DMS153 treated with DMSO at 0.1 percent for 48 hours (cell line): ENCODE measurements at regions not wholly inside any gene's neighbourhood (a gene's known extent, or its start where the extent isn't known, plus 50 kb on each side); places are given as distances from the start of the nearest gene placed in this dataset.
"Not testable (repeated sequence)": the region's sequence is repeated elsewhere in the genome, so short reads cannot be mapped to it uniquely, and the experiment has no call there.

Source experiments
- DNase-seq: peaks from one replicate; lab custom pipeline; 2025; ENCODE audit not compliant: unreplicated experiment; lab: John Stamatoyannopoulos, UW

GRCh38 chr7:45267262-45267661 lies 109.7 kb downstream of the RAMP3 start:
- DNase-seq = no peak

- no peak for DNase-seq
Observed at GRCh38 chr7:45268013-45268412, 110.4 kb downstream of the RAMP3 start.

GRCh38 chr7:45269192-45269591 lies 111.6 kb downstream of the RAMP3 start:
- DNase-seq = no peak

DNA sequence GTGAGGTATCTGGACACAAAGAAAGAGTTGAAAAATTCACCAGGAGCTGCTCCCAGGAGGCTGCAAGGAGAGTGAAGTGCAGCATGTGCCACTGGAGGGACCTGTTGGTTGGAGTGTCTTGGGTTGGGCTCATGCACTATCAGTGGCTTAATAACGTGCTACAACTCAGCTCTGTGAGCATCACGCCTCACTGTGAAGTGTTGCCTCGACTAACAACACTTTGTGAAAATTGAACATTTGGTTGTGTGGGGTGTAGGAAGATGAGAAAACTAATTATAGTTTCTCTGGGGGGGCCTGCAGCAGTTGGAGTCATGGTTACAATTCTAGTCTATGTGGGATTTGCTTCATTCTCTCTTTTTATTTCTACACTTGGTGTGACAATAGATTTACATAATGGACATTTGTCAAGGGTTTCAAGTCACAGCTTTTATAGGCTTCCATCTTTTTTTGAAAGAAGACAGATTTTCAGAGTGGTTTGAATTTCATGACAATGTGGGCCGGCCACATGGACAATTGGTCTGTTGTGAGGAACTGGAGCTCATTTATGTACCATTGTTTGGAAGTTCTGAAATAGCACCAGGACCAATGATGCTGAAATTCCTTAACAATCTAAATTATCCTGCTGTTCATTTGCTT lies 121.3 kb downstream of the RAMP3 start:
- DNase-seq = no peak

DNA sequence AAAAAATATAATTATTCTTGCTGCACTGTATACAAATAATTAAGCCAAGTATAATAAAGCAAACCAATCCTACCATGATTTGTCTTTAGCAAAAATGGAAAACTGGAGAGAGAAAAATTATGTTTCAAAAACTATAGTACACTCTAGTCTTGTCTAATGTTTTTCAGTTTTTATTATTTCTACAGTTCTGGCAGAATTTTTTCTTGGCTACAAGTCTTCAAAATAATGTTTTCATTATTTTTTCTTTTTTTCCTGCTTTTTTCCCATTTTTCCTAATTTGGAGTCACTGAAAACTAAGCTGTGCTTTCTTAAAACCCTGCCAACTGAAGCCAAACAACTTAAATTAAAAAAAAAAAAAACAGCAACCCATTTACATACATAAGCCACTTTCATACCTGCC lies 132.0 kb downstream of the RAMP3 start:
- DNase-seq = not testable (repeated sequence)

DNA sequence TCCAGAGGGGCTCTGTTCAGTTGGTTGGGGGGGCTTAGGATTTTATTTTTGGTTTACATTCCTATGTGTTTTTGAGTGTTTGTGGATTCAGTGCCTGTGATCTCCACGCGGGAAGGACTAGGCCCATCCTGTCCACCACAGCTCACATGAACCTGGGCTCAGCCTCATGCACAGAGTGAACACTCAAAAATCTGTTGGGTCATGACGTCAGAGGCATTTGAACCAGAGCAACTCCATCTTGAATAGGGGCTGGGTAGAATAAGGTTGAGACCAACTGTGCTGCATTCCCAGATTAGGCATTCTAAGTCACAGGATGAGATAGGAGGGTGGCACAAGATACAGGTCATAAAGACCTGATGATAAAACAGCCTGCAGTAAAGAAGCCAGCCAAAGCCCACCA lies 133.3 kb downstream of the RAMP3 start:
- DNase-seq = no peak

- no peak for DNase-seq
Observed at GRCh38 chr7:45292481-45292880, 134.9 kb downstream of the RAMP3 start.

- DNase-seq = no peak
Observed at GRCh38 chr7:45293295-45293942, 135.8 kb downstream of the RAMP3 start.

GRCh38 chr7:45294559-45294958 lies 137.0 kb downstream of the RAMP3 start:
- no peak for DNase-seq

DNA sequence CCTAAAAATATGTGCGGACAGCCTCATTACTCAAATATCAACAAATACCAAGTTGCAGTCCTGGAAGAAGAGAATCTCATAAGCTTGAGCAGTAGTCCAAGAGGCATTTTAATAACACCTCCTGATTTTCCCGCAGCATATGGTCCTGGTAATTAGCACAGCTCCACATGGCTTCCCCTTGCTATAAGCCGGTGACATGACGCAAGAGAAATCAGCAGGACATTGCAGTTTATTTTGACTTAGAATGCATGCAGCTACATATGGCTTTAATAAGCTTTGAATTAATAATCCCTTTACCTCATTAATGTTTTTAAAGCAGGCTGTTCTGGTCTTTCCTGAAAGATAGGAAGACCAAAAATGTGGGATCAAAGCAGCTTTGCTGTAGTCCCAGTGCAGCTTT lies 137.6 kb downstream of the RAMP3 start:
- no peak for DNase-seq

- DNase-seq = no peak
Observed at GRCh38 chr7:45296748-45297147, 139.2 kb downstream of the RAMP3 start.

- DNase-seq = no peak
Observed at GRCh38 chr7:45306752-45307305, 149.2 kb downstream of the RAMP3 start.

- no peak for DNase-seq
Observed at GRCh38 chr7:45311597-45311996, 154.0 kb downstream of the RAMP3 start.

DNA sequence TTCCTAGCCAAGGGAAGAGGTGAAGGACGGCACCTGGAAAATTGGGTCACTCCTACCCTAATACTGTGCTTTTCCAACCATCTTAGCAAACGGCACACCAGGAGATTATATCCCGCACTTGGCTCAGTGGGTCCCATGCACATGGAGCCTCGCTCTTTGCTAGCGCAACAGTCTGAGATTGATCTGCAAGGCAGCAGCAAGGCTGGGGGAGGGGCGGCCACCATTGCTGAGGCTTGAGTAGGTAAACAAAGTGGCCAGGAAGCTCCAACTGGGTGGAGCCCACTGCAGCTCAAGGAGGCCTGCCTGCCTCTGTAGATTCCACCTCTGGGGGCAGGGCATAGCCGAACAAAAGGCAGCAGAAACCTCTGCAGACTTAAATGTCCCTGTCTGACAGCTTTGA lies 157.9 kb downstream of the RAMP3 start:
- DNase-seq = not testable (repeated sequence)

DNA sequence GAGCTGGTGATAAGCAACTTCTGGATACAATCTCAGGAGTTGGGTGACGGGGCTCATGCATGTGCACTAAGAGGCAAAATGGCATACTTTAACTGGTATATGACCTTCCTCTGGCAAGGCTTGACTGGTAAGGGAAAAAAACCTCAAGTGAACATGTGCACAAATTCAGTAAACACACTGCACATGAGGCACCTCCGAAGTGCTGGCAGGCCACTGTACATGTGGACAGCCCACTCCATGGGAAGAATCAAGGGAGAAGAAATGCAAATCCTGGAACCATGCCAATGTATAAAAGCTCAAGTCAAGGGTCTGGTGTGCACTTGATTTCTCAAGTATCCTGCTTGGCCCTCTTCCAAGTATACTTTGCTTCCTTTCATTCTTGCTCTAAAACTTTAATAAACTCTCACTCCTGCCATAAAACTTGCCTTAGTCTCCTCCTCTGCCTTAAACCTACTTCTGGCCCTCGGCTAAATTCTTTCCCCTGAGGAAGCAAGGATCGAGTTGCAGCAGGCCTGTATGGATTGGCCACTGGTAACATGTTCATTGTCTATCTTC lies 167.2 kb downstream of the RAMP3 start:
- no peak for DNase-seq

DNA sequence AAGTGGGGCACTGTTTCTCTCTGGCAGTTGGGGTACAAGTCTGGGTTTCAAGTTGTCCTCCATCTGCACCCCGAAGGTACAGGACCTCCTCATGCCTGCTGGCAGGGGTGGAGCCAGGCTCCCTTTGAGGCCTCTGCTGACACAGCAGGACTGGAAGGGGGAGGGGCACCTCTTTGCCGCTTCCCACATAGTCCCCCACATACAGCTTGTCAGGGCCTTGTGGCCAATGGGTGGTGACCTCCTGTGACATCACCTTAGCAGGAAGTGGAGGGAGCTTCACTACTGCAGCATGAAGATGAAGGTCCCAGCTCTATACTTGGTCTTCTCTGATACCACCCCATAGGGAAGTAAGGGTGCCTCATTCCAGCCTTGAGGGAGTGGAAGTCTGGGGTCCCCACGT lies 167.8 kb downstream of the RAMP3 start:
- no peak for DNase-seq

DNA sequence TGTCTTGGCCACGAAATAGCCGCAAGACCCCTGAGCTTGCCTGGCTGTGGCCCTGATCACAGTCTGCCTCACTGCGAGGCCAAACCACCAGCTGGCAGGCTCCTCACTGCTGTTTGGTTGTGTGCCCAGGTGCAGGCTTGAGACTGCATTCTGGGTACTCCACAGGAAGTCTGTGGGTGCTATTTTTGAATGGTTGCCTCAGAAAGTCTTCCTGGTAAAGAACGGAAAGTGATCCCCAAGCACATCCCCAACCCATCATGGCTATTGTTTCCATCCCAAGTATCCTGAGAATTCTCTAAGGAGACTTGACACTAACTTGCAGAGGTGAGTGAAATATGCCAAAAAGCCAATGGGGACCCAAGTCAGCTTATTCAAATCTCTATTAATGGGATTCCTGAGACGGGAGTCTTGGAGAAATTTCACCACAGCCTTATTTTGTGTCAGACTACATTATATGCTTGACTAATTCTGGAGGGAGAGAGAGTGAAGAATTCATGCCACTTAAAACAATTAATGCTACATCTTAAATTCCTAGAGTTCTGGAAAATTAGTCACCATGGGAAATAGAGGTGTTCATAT lies 170.9 kb downstream of the RAMP3 start:
- no peak for DNase-seq

- no peak for DNase-seq
Observed at GRCh38 chr7:45331563-45331962, 174.0 kb downstream of the RAMP3 start.

- not testable (repeated sequence) for DNase-seq
Observed at GRCh38 chr7:45335024-45335423, 177.4 kb downstream of the RAMP3 start.

DNA sequence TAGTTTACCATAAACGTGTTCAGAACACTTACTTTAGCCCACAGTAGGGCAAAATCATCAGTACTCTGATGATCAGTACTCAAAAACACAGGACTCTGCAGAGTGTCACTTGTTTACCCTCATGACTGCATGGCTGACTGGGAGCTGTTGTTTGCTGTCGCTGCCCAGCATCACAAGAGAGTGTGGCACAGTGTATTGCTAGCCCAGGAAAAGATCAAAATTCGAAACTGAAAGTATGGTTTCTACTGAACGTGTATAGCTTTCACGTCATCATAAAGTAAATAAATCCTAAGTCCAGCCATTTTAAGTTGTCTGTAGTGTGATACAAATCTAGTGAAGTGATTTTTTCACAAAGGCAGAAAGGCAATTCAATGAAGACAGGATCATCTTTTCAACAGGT lies 184.6 kb downstream of the RAMP3 start:
- peak; percentile 37 for DNase-seq

- DNase-seq = no peak
Observed at GRCh38 chr7:45343746-45344145, 186.2 kb downstream of the RAMP3 start.

GRCh38 chr7:45347804-45348203 lies 190.2 kb downstream of the RAMP3 start:
- DNase-seq = no peak
